NCI-H226 (cell line): ENCODE measurements at regions not wholly inside any gene's neighbourhood (a gene's known extent, or its start where the extent isn't known, plus 50 kb on each side); places are given as distances from the start of the nearest gene placed in this dataset.
A peak's percentile ranks its signal among the peaks of the same experiment; 100 is the strongest.

Experiments used
- DNase-seq: peaks from one replicate; pipeline ENCODE4 v3.0.0-alpha.2; 2015

GRCh38 chr5:107808671-107809137 lies 138.0 kb upstream of the EFNA5 start:
- no peak for DNase-seq

- no peak for DNase-seq
These were observed 136.7 kb upstream of the EFNA5 start for GRCh38 chr5:107807431-107807830.

GRCh38 chr5:107806705-107807104 lies 136.0 kb upstream of the EFNA5 start:
- DNase-seq, result peak; percentile 41

GRCh38 chr5:107806271-107806670 lies 135.5 kb upstream of the EFNA5 start:
- DNase-seq, result no peak

- no peak for DNase-seq
These were observed 135.1 kb upstream of the EFNA5 start for GRCh38 chr5:107805824-107806223.

GRCh38 chr5:107805166-107805565 lies 134.4 kb upstream of the EFNA5 start:
- no peak for DNase-seq

GRCh38 chr5:107803728-107804127 lies 133.0 kb upstream of the EFNA5 start:
- no peak for DNase-seq

GRCh38 chr5:107801061-107801460 lies 130.3 kb upstream of the EFNA5 start:
- DNase-seq, result no peak

- no peak for DNase-seq
These were observed 128.6 kb upstream of the EFNA5 start for GRCh38 chr5:107799306-107799705.

- no peak for DNase-seq
These were observed 126.1 kb upstream of the EFNA5 start for GRCh38 chr5:107796797-107797196.

GRCh38 chr5:107794741-107795140 lies 124.0 kb upstream of the EFNA5 start:
- no peak for DNase-seq

- DNase-seq, result no peak
These were observed 122.2 kb upstream of the EFNA5 start for GRCh38 chr5:107792940-107793339.

GRCh38 chr5:107790671-107791070 lies 119.9 kb upstream of the EFNA5 start:
- no peak for DNase-seq

GRCh38 chr5:107786424-107786823 lies 115.7 kb upstream of the EFNA5 start:
- DNase-seq, result no peak

GRCh38 chr5:107783551-107783950 lies 112.8 kb upstream of the EFNA5 start:
- peak; percentile 9 for DNase-seq

GRCh38 chr5:107782561-107783169 lies 111.9 kb upstream of the EFNA5 start:
- no peak for DNase-seq

- no peak for DNase-seq
These were observed 110.7 kb upstream of the EFNA5 start for GRCh38 chr5:107781451-107781850.

GRCh38 chr5:107779437-107779836 lies 108.7 kb upstream of the EFNA5 start:
- no peak for DNase-seq

GRCh38 chr5:107778647-107779046 lies 107.9 kb upstream of the EFNA5 start:
- no peak for DNase-seq

GRCh38 chr5:107776922-107777740 lies 106.4 kb upstream of the EFNA5 start:
- no peak for DNase-seq

- no peak for DNase-seq
These were observed 105.8 kb upstream of the EFNA5 start for GRCh38 chr5:107776506-107776905.

- no peak for DNase-seq
These were observed 103.6 kb upstream of the EFNA5 start for GRCh38 chr5:107774316-107774715.

- DNase-seq, result no peak
These were observed 102.7 kb upstream of the EFNA5 start for GRCh38 chr5:107773479-107773878.
